Upper lobe of right lung (tissue), 1 donor: ENCODE measurements at regions not wholly inside any gene's neighbourhood (a gene's known extent, or its start where the extent isn't known, plus 50 kb on each side); places are given as distances from the start of the nearest gene placed in this dataset.

ENCODE experiments used
- ATAC-seq: fragments of 200-7000 bp; cut with Tn5 transposase; one replicate; pipeline ENCODE4 v1.9.1; 2020; ENCODE audit warnings: mild to moderate bottlenecking, moderate library complexity
- DNase-seq: peaks from one replicate; pipeline ENCODE4 v3.0.0-alpha.2; 2020
- H3K27ac ChIP-seq: fragments of 200-600 bp; one replicate; pipeline ENCODE4 v1.8.0; 2022
- H3K27me3 ChIP-seq: fragments of 200-600 bp; one replicate; pipeline ENCODE4 v1.8.0; 2022; ENCODE audit warnings: mild to moderate bottlenecking
- H3K36me3 ChIP-seq: fragments of 200-600 bp; one replicate; pipeline ENCODE4 v1.8.0; 2022
- H3K4me1 ChIP-seq: fragments of 200-600 bp; one replicate; pipeline ENCODE4 v1.8.0; 2022
- H3K4me3 ChIP-seq: fragments of 200-600 bp; one replicate; pipeline ENCODE4 v1.8.0; 2022; ENCODE audit warnings: mild to moderate bottlenecking
- H3K9me3 ChIP-seq: fragments of 200-600 bp; one replicate; pipeline ENCODE4 v1.8.0; 2022
- CTCF ChIP-seq: fragments of 200-600 bp; IDR thresholded peaks from one replicate; pipeline ENCODE4 v1.8.0; 2022; ENCODE audit warnings: antibody characterized with exemption
- intact Hi-C: fragments of 100-400 bp; cut with DNase I; formaldehyde crosslinking; loops from one replicate; pipeline ENCODE4 v1.11.0; 2022
- donor health status: DM: no; HTN: yes; CAD: no; lungs with severe emphysema.

DNA sequence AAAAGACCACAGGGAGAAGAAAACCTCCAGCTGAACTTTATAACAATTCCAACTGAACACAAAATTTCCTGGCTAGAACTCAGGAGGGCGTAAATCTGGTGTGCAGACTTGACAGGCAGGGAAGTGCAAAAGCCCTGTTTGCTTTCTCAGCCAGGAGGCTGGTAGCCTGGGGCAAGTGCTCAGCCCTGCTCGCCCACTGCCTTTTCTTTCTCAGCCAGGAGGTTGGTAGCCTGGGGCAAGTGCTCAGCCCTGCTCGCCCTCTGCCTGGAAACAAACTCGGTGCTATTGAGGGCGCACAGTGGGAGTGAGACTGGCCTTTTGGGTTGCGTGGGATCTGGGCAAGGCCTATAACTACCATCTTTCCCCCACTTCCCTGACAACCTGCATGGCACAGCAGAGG is 275.4 kb upstream of the MAOA start:
- no peak for TF ChIP-seq CTCF

DNA sequence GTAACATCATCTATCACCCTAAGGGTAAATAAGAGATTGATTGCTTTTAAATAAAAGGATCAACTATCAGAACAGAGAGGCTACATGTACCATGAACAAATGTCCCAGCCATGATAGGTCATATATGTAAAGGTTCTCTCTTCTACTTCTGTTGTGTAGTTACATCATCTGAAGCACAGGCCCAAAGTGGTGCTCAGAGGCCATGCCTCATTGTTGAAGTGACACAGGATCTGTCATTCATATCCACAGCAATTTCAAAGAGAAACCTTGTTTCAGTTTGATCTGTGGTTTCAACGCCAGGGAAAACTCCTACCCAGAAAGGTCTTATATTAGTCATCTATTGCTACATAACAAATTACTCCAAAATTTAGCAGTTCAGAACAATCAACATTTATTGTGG is 269.2 kb upstream of the MAOA start:
- no peaks in the 10 kb centered on the region for H3K36me3 ChIP-seq
- H3K27ac ChIP-seq = no peak overlapping the region
- ATAC-seq = no peak
- H3K4me1 ChIP-seq = no peaks in the 10 kb centered on the region
- TF ChIP-seq CTCF = no peak
- no peak overlapping the region for H3K4me3 ChIP-seq
- DNase-seq = no peak
- intact Hi-C loops = no loop called here
- H3K9me3 ChIP-seq = no peaks in the 10 kb centered on the region
- H3K27me3 ChIP-seq = no peaks in the 10 kb centered on the region

More for the DNA sequence above, 275.4 kb upstream of the MAOA start:
- Histone ChIP-seq H3K27me3 (no peaks in the 10 kb centered on the region), H3K27ac (no peak overlapping the region), H3K9me3 (no peaks in the 10 kb centered on the region), H3K4me1 (no peaks in the 10 kb centered on the region), H3K4me3 (no peak overlapping the region), H3K36me3 (no peaks in the 10 kb centered on the region)
- DNase-seq (no peak), ATAC-seq (no peak)
- intact Hi-C loops = no loop called here

DNA sequence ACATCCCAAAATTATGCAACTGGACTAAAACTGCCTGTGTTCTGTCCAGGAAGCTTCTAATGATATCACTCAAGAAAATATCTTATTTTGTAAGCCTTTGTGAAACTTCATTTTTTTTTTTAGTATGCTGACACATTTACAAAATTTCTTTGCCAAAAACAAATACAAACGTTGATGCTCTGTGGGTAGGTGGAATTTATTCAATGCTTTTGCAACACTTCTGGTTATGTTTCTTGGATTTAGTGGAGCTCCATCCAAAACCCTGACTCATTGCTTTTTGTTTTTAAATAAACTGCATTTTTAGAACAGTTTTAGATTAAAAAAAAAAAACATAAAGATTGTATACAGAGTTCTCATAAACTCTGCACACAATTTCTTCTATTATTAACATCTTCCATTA is 250.9 kb upstream of the MAOA start:
- ATAC-seq = no peak
- H3K9me3 ChIP-seq = no peaks in the 10 kb centered on the region
- no peaks in the 10 kb centered on the region for H3K27me3 ChIP-seq
- no peak overlapping the region for H3K27ac ChIP-seq
- no peak overlapping the region for H3K4me3 ChIP-seq
- no peaks in the 10 kb centered on the region for H3K4me1 ChIP-seq
- H3K36me3 ChIP-seq = no peaks in the 10 kb centered on the region
- TF ChIP-seq CTCF = no peak
- no peak for DNase-seq
- intact Hi-C loops = no loop called here

DNA sequence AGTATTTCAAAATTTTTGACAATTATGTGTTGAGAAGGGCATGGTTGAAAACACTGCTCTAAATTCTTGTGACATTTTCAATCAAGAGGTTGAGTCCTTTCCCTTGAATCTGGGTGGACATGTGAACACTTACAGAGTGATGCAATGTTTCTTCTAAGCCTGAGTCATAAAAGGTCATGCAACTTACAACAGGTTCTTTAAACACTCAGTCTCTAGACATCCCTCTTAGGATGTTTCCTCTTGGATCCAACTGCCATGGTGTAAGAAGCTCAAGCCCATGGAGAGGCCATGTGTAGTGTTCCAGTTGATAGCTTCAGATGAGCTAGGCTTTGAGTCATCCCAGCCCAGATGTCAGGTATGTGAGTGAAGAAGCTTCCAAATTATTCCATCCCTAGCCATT is 232.2 kb upstream of the MAOA start:
- no peak overlapping the region for H3K4me3 ChIP-seq
- intact Hi-C loops = no loop called here
- H3K36me3 ChIP-seq = no peaks in the 10 kb centered on the region
- H3K27me3 ChIP-seq = no peaks in the 10 kb centered on the region
- ATAC-seq (peak; percentile 61), DNase-seq (no peak)
- H3K27ac ChIP-seq = no peak overlapping the region
- H3K9me3 ChIP-seq = no peaks in the 10 kb centered on the region
- TF ChIP-seq CTCF = no peak
- H3K4me1 ChIP-seq = no peaks in the 10 kb centered on the region

- no peak for DNase-seq
- ATAC-seq = no peak
- H3K4me3 ChIP-seq = no peak overlapping the region
- H3K27me3 ChIP-seq = no peaks in the 10 kb centered on the region
- H3K9me3 ChIP-seq = no peaks in the 10 kb centered on the region
- no peaks in the 10 kb centered on the region for H3K36me3 ChIP-seq
- H3K4me1 ChIP-seq = no peaks in the 10 kb centered on the region
- TF ChIP-seq CTCF = no peak
- H3K27ac ChIP-seq = no peak overlapping the region
- intact Hi-C loops = no loop called here
Measured at GRCh38 chrX:43436517-43436916, 219.6 kb upstream of the MAOA start.

DNA sequence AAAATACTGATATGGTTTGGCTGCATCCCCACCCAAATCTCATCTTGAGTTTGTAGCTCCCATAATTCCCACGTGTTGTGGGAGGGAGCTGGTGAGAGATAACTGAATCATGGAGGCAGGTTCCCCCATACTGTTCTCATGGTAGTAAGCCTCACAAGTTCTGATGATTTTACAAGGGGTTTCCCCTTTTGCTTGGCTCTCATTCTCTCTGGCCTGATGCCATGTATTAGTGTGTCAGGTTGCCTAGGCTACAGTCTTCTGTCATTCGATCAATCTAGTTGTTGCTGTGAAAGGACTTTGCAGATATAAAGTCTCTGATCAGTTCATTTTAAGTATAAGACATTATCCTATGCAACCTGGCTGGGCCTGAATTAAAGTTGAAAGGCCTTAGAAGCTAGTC is 209.3 kb upstream of the MAOA start:
- H3K36me3 ChIP-seq = no peaks in the 10 kb centered on the region
- ATAC-seq = no peak

More for the DNA sequence above, 209.3 kb upstream of the MAOA start:
- TF ChIP-seq CTCF = no peak
- intact Hi-C loops = no loop called here
- DNase-seq = no peak
- H3K9me3 ChIP-seq = no peaks in the 10 kb centered on the region
- no peak overlapping the region for H3K27ac ChIP-seq
- no peak overlapping the region for H3K4me3 ChIP-seq
- H3K4me1 ChIP-seq = no peaks in the 10 kb centered on the region
- no peaks in the 10 kb centered on the region for H3K27me3 ChIP-seq
